ENCODE measurements at regions not wholly inside any gene's neighbourhood (a gene's known extent, or its start where the extent isn't known, plus 50 kb on each side); places are given as distances from the start of the nearest gene placed in this dataset.

DNA sequence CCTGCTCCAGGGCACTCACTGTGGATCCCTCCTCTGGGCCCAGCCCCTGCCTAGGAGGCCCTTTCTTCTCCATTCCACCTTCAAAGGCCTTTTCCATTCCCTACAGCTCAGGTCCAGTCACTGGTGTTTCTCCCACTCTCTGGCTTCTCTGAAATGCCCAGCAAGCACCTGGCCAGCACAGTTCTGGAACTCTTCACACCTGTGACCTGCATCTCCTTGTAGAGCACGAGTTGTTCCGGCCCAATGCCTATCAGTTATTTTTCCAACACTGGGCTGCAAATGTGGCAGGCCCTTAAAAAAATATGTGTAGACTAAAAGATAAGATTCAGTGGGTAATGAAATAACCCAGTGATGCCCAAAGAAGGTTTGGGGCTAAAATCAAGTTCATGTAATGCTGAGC is 87.1 kb downstream of the PRLHR start:
- no peak overlapping the region for H3K4me2 ChIP-seq (ENCODE audit: low read length)
- H3K4me1 ChIP-seq (ENCODE audit: control insufficient read depth, low read length), result no peaks in the 10 kb centered on the region
- no peaks in the 10 kb centered on the region for H3K9me2 ChIP-seq (replicated peaks; ENCODE audit: control insufficient read depth, low read length)
- H3K36me3 ChIP-seq (ENCODE audit: control insufficient read depth, low read length), result no peaks in the 10 kb centered on the region
- H3F3A ChIP-seq (ENCODE audit: control insufficient read depth, insufficient read depth), result no peaks in the 10 kb centered on the region
- H3K9me3 ChIP-seq (ENCODE audit: control insufficient read depth, insufficient read depth, low read length), result no peaks in the 10 kb centered on the region
- H4K20me1 ChIP-seq (ENCODE audit: control insufficient read depth, insufficient read depth, low read depth, low read length), result no peaks in the 10 kb centered on the region
- H3K27ac ChIP-seq (ENCODE audit: low read depth, low read length), result no peak overlapping the region
- TF ChIP-seq, protein P1, sequence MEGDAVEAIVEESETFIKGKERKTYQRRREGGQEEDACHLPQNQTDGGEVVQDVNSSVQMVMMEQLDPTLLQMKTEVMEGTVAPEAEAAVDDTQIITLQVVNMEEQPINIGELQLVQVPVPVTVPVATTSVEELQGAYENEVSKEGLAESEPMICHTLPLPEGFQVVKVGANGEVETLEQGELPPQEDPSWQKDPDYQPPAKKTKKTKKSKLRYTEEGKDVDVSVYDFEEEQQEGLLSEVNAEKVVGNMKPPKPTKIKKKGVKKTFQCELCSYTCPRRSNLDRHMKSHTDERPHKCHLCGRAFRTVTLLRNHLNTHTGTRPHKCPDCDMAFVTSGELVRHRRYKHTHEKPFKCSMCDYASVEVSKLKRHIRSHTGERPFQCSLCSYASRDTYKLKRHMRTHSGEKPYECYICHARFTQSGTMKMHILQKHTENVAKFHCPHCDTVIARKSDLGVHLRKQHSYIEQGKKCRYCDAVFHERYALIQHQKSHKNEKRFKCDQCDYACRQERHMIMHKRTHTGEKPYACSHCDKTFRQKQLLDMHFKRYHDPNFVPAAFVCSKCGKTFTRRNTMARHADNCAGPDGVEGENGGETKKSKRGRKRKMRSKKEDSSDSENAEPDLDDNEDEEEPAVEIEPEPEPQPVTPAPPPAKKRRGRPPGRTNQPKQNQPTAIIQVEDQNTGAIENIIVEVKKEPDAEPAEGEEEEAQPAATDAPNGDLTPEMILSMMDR (IDR thresholded peaks at IDR 0.05; ENCODE audit: low read depth, low read length, poor library complexity, severe bottlenecking), result no peak
- no peak for TF ChIP-seq EZH2phosphoT487 (IDR thresholded peaks at IDR 0.05; ENCODE audit: borderline replicate concordance, low read length)
- H3K79me2 ChIP-seq (ENCODE audit: control insufficient read depth, low read length), result no peaks in the 10 kb centered on the region
- H3K27me3 ChIP-seq (ENCODE audit: control insufficient read depth, low read length), result 0 out of 2 replicates have a peak, but pooled peaks cover 3% of the 10 kb centered on the region
- H3K4me3 ChIP-seq (ENCODE audit: low read length), result no peak overlapping the region

DNA sequence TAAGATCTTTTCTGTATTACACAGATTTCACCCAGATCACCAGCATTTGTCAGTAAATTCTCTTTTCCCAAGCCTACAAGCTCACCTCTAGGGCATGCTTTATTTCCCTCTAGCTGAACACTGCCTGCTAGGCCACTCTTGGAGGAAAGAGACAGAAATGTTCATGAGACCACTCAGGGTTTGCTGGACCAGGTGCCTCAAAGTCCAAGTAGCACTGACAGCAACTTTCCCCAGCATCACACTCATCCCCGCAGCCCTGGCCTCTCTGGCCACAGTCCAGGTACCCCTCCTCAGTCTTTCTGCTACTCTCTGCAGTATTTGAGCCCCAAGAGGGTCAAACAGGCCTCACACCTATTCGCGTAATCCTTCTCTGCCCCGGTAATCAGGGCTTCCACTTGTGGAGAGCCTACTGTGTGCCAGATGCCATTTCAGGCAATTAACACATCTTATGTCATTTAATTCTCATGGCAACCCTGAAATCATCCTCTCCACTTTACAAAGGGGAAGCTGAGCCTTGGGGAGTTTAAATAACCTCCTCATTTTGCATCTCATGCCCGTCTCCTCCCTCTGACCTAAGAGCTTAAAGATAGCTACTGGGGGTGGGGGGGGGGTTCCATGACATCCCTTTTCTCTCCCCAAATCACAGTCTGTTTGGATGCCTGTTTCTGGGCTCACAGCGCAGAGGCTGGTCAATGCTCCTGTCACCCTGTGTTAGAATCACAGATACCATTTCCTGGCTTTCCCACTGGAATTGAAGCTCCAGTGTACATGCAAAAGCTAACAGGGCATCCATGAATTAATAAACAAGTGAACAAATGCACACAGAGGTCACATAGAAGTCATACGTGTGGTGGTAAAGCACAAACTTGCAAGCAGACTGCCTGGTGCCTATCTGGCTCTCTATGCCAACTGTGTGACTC is 88.5 kb downstream of the PRLHR start:
- no peak overlapping the region for H3K4me3 ChIP-seq (ENCODE audit: low read length)
- no peak overlapping the region for H3K27ac ChIP-seq (ENCODE audit: low read depth, low read length)
- H3K36me3 ChIP-seq (ENCODE audit: control insufficient read depth, low read length), result no peaks in the 10 kb centered on the region
- no peaks in the 10 kb centered on the region for H3K4me1 ChIP-seq (ENCODE audit: control insufficient read depth, low read length)
- H3K9me3 ChIP-seq (ENCODE audit: control insufficient read depth, insufficient read depth, low read length), result no peaks in the 10 kb centered on the region
- no peaks in the 10 kb centered on the region for H4K20me1 ChIP-seq (ENCODE audit: control insufficient read depth, insufficient read depth, low read depth, low read length)
- no peak overlapping the region for H3K4me2 ChIP-seq (ENCODE audit: low read length)
- H3F3A ChIP-seq (ENCODE audit: control insufficient read depth, insufficient read depth), result no peaks in the 10 kb centered on the region
- H3K79me2 ChIP-seq (ENCODE audit: control insufficient read depth, low read length), result no peaks in the 10 kb centered on the region
- TF ChIP-seq EZH2phosphoT487 (IDR thresholded peaks at IDR 0.05; ENCODE audit: borderline replicate concordance, low read length), result no peak
- TF ChIP-seq, protein P1 (IDR thresholded peaks at IDR 0.05; ENCODE audit: low read depth, low read length, poor library complexity, severe bottlenecking), result no peak
- 0 out of 2 replicates have a peak, but pooled peaks cover 2% of the 10 kb centered on the region for H3K27me3 ChIP-seq (ENCODE audit: control insufficient read depth, low read length)
- no peaks in the 10 kb centered on the region for H3K9me2 ChIP-seq (replicated peaks; ENCODE audit: control insufficient read depth, low read length)

DNA sequence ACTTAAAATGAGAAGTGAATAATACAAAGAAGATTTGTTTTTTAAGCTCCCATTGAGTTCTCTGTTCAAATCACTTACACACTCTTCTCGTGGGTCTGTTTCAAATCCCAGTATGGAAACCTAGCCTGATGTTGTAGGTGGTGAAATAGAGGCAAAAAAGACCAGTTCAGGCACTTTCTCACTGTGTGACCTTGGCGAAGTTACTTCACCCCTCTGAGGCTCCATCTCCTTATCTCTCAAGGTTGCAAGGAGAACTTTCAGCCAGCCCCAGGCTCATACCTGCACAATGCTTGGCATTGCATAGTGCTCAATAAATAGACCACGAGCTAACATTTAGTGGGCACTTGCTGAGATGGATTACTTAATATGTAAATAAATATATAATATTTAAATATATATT is 90.1 kb downstream of the PRLHR start:
- H3K27ac ChIP-seq (ENCODE audit: low read depth, low read length), result no peak overlapping the region
- H3F3A ChIP-seq (ENCODE audit: control insufficient read depth, insufficient read depth), result no peaks in the 10 kb centered on the region
- no peak overlapping the region for H3K4me2 ChIP-seq (ENCODE audit: low read length)
- no peaks in the 10 kb centered on the region for H4K20me1 ChIP-seq (ENCODE audit: control insufficient read depth, insufficient read depth, low read depth, low read length)
- H3K79me2 ChIP-seq (ENCODE audit: control insufficient read depth, low read length), result no peaks in the 10 kb centered on the region
- no peaks in the 10 kb centered on the region for H3K4me1 ChIP-seq (ENCODE audit: control insufficient read depth, low read length)
- no peaks in the 10 kb centered on the region for H3K9me3 ChIP-seq (ENCODE audit: control insufficient read depth, insufficient read depth, low read length)
- H3K36me3 ChIP-seq (ENCODE audit: control insufficient read depth, low read length), result no peaks in the 10 kb centered on the region
- TF ChIP-seq, protein P1 (IDR thresholded peaks at IDR 0.05; ENCODE audit: low read depth, low read length, poor library complexity, severe bottlenecking), result no peak
- no peak for TF ChIP-seq EZH2phosphoT487 (IDR thresholded peaks at IDR 0.05; ENCODE audit: borderline replicate concordance, low read length)
- H3K27me3 ChIP-seq (ENCODE audit: control insufficient read depth, low read length), result no peaks in the 10 kb centered on the region
- no peaks in the 10 kb centered on the region for H3K9me2 ChIP-seq (replicated peaks; ENCODE audit: control insufficient read depth, low read length)
- H3K4me3 ChIP-seq (ENCODE audit: low read length), result no peak overlapping the region
